ENCODE measurements at regions not wholly inside any gene's neighbourhood (a gene's known extent, or its start where the extent isn't known, plus 50 kb on each side); places are given as distances from the start of the nearest gene placed in this dataset.

GRCh38 chr21:40985370-40985769, 138.4 kb upstream of the DSCAM start:
- Histone ChIP-seq H3K27me3 (ENCODE audit: control insufficient read depth in 3 of 3, insufficient read depth in 3 of 3, low read length in 2 of 3) (no peaks in the 10 kb centered on the region), H3K4me3 (no peak overlapping the region), H3K9ac (ENCODE audit: insufficient read depth in 1 of 2, low read length in 2 of 2) (no peak overlapping the region), H3K27ac (ENCODE audit: low read depth in 1 of 2, low read length in 1 of 2) (no peak overlapping the region), H3K36me3 (ENCODE audit: control insufficient read depth in 4 of 4, insufficient read depth in 4 of 4, low read length in 4 of 4) (no peaks in the 10 kb centered on the region), H3K4me1 (ENCODE audit: control insufficient read depth in 5 of 5, insufficient read depth in 5 of 5, low read length in 5 of 5) (no peaks in the 10 kb centered on the region), H3K9me3 (ENCODE audit: control insufficient read depth in 4 of 4, insufficient read depth in 3 of 4, low read length in 3 of 4) (no peaks in the 10 kb centered on the region)
- no peak for DNase-seq
- no peak for ATAC-seq (ENCODE audit: insufficient read depth, low FRiP score)
- no peak for TF ChIP-seq CTCF (IDR thresholded peaks at IDR 0.05; ENCODE audit: control extremely low read depth, extremely low read depth)
- 75 to 84% methylated on average over 4 of the region's 4 CpGs for WGBS, 2 donors

GRCh38 chr21:40990366-40990765, 143.4 kb upstream of the DSCAM start:
- no peak for TF ChIP-seq CTCF (IDR thresholded peaks at IDR 0.05; ENCODE audit: control extremely low read depth, extremely low read depth)
- no peak overlapping the region for H3K27ac ChIP-seq (ENCODE audit: low read depth in 1 of 2, low read length in 1 of 2)
- no peak overlapping the region for H3K4me3 ChIP-seq
- WGBS, 2 donors = 95 to 100% methylated on average over 2 of the region's 2 CpGs
- no peaks in the 10 kb centered on the region for H3K36me3 ChIP-seq (ENCODE audit: control insufficient read depth in 4 of 4, insufficient read depth in 4 of 4, low read length in 4 of 4)
- no peak overlapping the region for H3K9ac ChIP-seq (ENCODE audit: insufficient read depth in 1 of 2, low read length in 2 of 2)
- no peaks in the 10 kb centered on the region for H3K27me3 ChIP-seq (ENCODE audit: control insufficient read depth in 3 of 3, insufficient read depth in 3 of 3, low read length in 2 of 3)
- no peaks in the 10 kb centered on the region for H3K4me1 ChIP-seq (ENCODE audit: control insufficient read depth in 5 of 5, insufficient read depth in 5 of 5, low read length in 5 of 5)
- ATAC-seq (ENCODE audit: insufficient read depth, low FRiP score) (no peak), DNase-seq (no peak)
- H3K9me3 ChIP-seq (ENCODE audit: control insufficient read depth in 4 of 4, insufficient read depth in 3 of 4, low read length in 3 of 4) = no peaks in the 10 kb centered on the region

DNA sequence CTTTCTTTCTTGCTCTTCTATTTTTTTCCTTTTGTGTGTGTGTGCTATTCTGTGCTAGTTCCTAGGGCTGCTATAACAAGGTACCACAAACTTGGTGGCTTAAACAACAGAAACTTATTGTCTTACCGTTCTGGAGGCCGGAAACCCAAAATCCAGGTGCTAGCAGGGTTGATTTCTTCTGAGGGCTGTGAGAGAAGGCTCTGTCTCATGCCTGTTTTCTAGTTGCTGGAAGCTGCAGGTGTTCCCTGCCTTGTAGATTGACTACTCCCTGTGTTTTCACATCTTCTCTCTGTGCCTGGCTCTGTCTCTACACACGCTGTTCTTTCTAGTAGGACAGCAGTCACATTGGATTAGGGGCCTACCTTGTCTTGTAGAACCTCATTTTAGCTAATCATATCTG, 150.9 kb upstream of the DSCAM start:
- Histone ChIP-seq H3K9ac (ENCODE audit: insufficient read depth in 1 of 2, low read length in 2 of 2) (no peak overlapping the region), H3K27me3 (ENCODE audit: control insufficient read depth in 3 of 3, insufficient read depth in 3 of 3, low read length in 2 of 3) (no peaks in the 10 kb centered on the region), H3K9me3 (ENCODE audit: control insufficient read depth in 4 of 4, insufficient read depth in 3 of 4, low read length in 3 of 4) (peaks cover 0 to 4% (median 3%) of the 10 kb centered on the region in 4 donors), H3K36me3 (ENCODE audit: control insufficient read depth in 4 of 4, insufficient read depth in 4 of 4, low read length in 4 of 4) (no peaks in the 10 kb centered on the region), H3K4me1 (ENCODE audit: control insufficient read depth in 5 of 5, insufficient read depth in 5 of 5, low read length in 5 of 5) (no peaks in the 10 kb centered on the region), H3K4me3 (no peak overlapping the region), H3K27ac (ENCODE audit: low read depth in 1 of 2, low read length in 1 of 2) (no peak overlapping the region)
- 88 to 90% methylated on average over 3 of the region's 3 CpGs for WGBS, 2 donors
- no peak for TF ChIP-seq CTCF (IDR thresholded peaks at IDR 0.05; ENCODE audit: control extremely low read depth, extremely low read depth)
- ATAC-seq (ENCODE audit: insufficient read depth, low FRiP score) (no peak), DNase-seq (no peak)

DNA sequence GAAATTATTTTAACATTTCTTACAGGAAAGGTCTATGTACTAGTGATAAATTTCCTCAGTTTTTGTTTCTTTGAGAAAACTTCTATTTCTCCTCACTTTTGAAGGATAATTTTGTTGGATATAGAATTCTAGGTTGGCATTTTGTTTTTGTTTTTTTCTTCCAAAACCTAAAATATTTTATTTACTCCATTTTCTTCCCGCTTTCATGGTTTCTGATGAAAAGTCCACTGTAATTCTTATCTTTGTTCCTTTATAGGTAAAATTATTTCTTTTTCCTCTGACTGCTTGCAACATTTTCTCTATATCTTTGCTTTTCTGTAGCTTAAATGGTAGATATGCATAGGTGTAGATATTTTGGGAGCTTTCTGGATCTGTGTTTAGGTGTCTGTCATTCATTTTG, 153.9 kb upstream of the DSCAM start:
- DNase-seq = no peak
- 95 to 98% methylated on average over 1 of the region's 1 CpG for WGBS, 2 donors
- Histone ChIP-seq H3K4me3 (no peak overlapping the region), H3K27me3 (ENCODE audit: control insufficient read depth in 3 of 3, insufficient read depth in 3 of 3, low read length in 2 of 3) (no peaks in the 10 kb centered on the region), H3K36me3 (ENCODE audit: control insufficient read depth in 4 of 4, insufficient read depth in 4 of 4, low read length in 4 of 4) (no peaks in the 10 kb centered on the region), H3K9ac (ENCODE audit: insufficient read depth in 1 of 2, low read length in 2 of 2) (no peak overlapping the region), H3K9me3 (ENCODE audit: control insufficient read depth in 4 of 4, insufficient read depth in 3 of 4, low read length in 3 of 4) (peaks cover 0 to 6% (median 3%) of the 10 kb centered on the region in 4 donors), H3K27ac (ENCODE audit: low read depth in 1 of 2, low read length in 1 of 2) (no peak overlapping the region), H3K4me1 (ENCODE audit: control insufficient read depth in 5 of 5, insufficient read depth in 5 of 5, low read length in 5 of 5) (no peaks in the 10 kb centered on the region)
- no peak for ATAC-seq (ENCODE audit: insufficient read depth, low FRiP score)
- no peak for TF ChIP-seq CTCF (IDR thresholded peaks at IDR 0.05; ENCODE audit: control extremely low read depth, extremely low read depth)
